Transverse colon (tissue), 4 donors: ENCODE measurements at regions not wholly inside any gene's neighbourhood (a gene's known extent, or its start where the extent isn't known, plus 50 kb on each side); places are given as distances from the start of the nearest gene placed in this dataset.

Experiments used
- DNase-seq: peaks from one replicate; pipeline ENCODE4 v3.0.0-alpha.2; 2019
- H3K27ac ChIP-seq, 4 donors: fragments of 200-600 bp; sonication (generic); 2 replicates each; pipeline ENCODE4 v1.5.1; 2016 to 2018; ENCODE audit warnings: inconsistent platforms in 4 of 4
- H3K27me3 ChIP-seq: fragments of 200-600 bp; sonication (generic); 2 replicates; pipeline ENCODE4 v1.5.1; 2017; ENCODE audit warnings: inconsistent platforms
- H3K36me3 ChIP-seq, 4 donors: fragments of 200-600 bp; sonication (generic); 2 replicates each; pipeline ENCODE4 v1.5.1; 2017 to 2019; ENCODE audit warnings: inconsistent platforms in 4 of 4
- H3K4me1 ChIP-seq, 4 donors: fragments of 200-600 bp; sonication (generic); 2 replicates each; pipeline ENCODE4 v1.5.1; 2017 to 2020; ENCODE audit warnings: inconsistent platforms in 4 of 4
- H3K4me3 ChIP-seq, 4 donors: fragments of 200-600 bp; sonication (generic); 1 replicate in 1 of 4; 2 replicates in 3 of 4; pipeline versions ENCODE4 v1.5.1 to v1.6.1; 2017 to 2019; ENCODE audit warnings: inconsistent platforms in 4 of 4
- H3K9me3 ChIP-seq, 2 donors: fragments of 200-600 bp; sonication (generic); 2 replicates each; pipeline ENCODE4 v1.5.1; 2017 to 2019; ENCODE audit warnings: inconsistent platforms in 2 of 2
- CTCF ChIP-seq, 5 experiments: fragments of 200-600 bp in 3 of 5; fragments of 450-650 bp in 2 of 5; sonication (generic) in 3 of 5; IDR thresholded peaks; 1 replicate in 2 of 5; 2 replicates in 3 of 5; pipeline ENCODE4 v1.5.1; 2016 to 2017; ENCODE audit warnings: antibody characterized with exemption in 5 of 5, inconsistent platforms in 3 of 5, mild to moderate bottlenecking in 2 of 5, moderate library complexity in 1 of 5
- EP300 ChIP-seq: sonication (generic); formaldehyde crosslinking; IDR thresholded peaks from one replicate; pipeline ENCODE4 v1.6.1; 2017; ENCODE audit warnings: antibody characterized with exemption, low read depth
- POLR2A ChIP-seq: fragments of 450-650 bp; IDR thresholded peaks from one replicate; pipeline ENCODE4 v1.6.1; 2016; ENCODE audit warnings: antibody characterized with exemption, mild to moderate bottlenecking, moderate library complexity
- POLR2AphosphoS5 ChIP-seq, 3 donors: sonication (generic); formaldehyde crosslinking; IDR thresholded peaks; one replicate each; pipeline ENCODE4 v1.6.1; 2016; ENCODE audit warnings: antibody characterized with exemption in 3 of 3
- WGBS, 2 donors: methylation state at CpG; one replicate each; pipeline ENCODE4 v1.1.5; 2018; ENCODE audit warnings: low coverage in 1 of 2; 5-methylcytosine and 5-hydroxymethylcytosine counted together
- in situ Hi-C, 4 donors: fragments of 200-750 bp; cut with MboI; loops; one replicate each; pipeline versions ENCODE4 v1.15.0 to v1.15.1; 2017; ENCODE audit warnings: low sequenced_read_pairs in 3 of 4, low pct_ligation_motif_present in 1 of 4, low pct_unique_long_range_greater_than_20kb in 1 of 4
- intact Hi-C: fragments of 100-400 bp; cut with DNase I; formaldehyde crosslinking; loops from one replicate; pipeline ENCODE4 v1.15.1; 2023; ENCODE audit warnings: low total_unique reads

- intact Hi-C loops, result no loop called here
- DNase-seq, result no peak
- Histone ChIP-seq H3K9me3 (no peaks in the 10 kb centered on the region), H3K27me3 (no peaks in the 10 kb centered on the region), H3K36me3 (no peaks in the 10 kb centered on the region), H3K27ac (no peak overlapping the region), H3K4me3 (no peak overlapping the region), H3K4me1 (no peaks in the 10 kb centered on the region)
- no peak for TF ChIP-seq EP300
- no peak for TF ChIP-seq POLR2AphosphoS5 (IDR thresholded peaks at IDR 0.05)
- no peak for TF ChIP-seq POLR2A
- TF ChIP-seq CTCF (IDR thresholded peaks at IDR 0.05), result peak in 4 of 5 experiments; percentile 42 to 50 (median 48)
- WGBS, 2 donors, result 38 to 46% methylated on average over 3 to 4 of the region's 4 CpGs
- in situ Hi-C loops, result loop anchor here (10.0 to 25.0 kb wide), 2 partner anchors 374 to 376 kb away; no protein-coding TSS in a partner anchor
Observed at GRCh38 chr1:198088360-198089071, 68.3 kb upstream of the NEK7 start.

- H3K27ac ChIP-seq, result no peak overlapping the region
- 63 to 74% methylated on average over 2 of the region's 2 CpGs for WGBS, 2 donors
- no peak overlapping the region for H3K4me3 ChIP-seq
- H3K9me3 ChIP-seq, result no peaks in the 10 kb centered on the region
- H3K27me3 ChIP-seq, result no peaks in the 10 kb centered on the region
- in situ Hi-C loops (loop anchor here in 1 of 4 donors (25.0 kb wide), 1 partner anchor 366 kb away; no protein-coding TSS in a partner anchor), intact Hi-C loops (no loop called here)
- DNase-seq, result no peak
- H3K36me3 ChIP-seq, result no peaks in the 10 kb centered on the region
- TF ChIP-seq POLR2A, result no peak
- no peak for TF ChIP-seq EP300
- no peak for TF ChIP-seq POLR2AphosphoS5 (IDR thresholded peaks at IDR 0.05)
- no peak for TF ChIP-seq CTCF (IDR thresholded peaks at IDR 0.05)
- H3K4me1 ChIP-seq, result no peaks in the 10 kb centered on the region
Observed at GRCh38 chr1:198096390-198096789, 60.4 kb upstream of the NEK7 start.

GRCh38 chr1:198099755-198100154 lies 57.0 kb upstream of the NEK7 start:
- H3K27ac ChIP-seq, result no peak overlapping the region
- no peaks in the 10 kb centered on the region for H3K36me3 ChIP-seq
- no peaks in the 10 kb centered on the region for H3K4me1 ChIP-seq
- intact Hi-C loops (no loop called here), in situ Hi-C loops (loop anchor here in 1 of 4 donors (25.0 kb wide), 1 partner anchor 363 kb away; no protein-coding TSS in a partner anchor)
- DNase-seq, result no peak
- no peak overlapping the region for H3K4me3 ChIP-seq
- no peaks in the 10 kb centered on the region for H3K27me3 ChIP-seq
- TF ChIP-seq POLR2A (no peak), CTCF (IDR thresholded peaks at IDR 0.05) (no peak), EP300 (no peak)
- no peaks in the 10 kb centered on the region for H3K9me3 ChIP-seq

GRCh38 chr1:198101716-198102453 lies 54.9 kb upstream of the NEK7 start:
- no peak for DNase-seq
- intact Hi-C loops (no loop called here), in situ Hi-C loops (no loop called here)
- Histone ChIP-seq H3K4me1 (no peaks in the 10 kb centered on the region), H3K9me3 (no peaks in the 10 kb centered on the region), H3K36me3 (no peaks in the 10 kb centered on the region), H3K4me3 (no peak overlapping the region), H3K27me3 (no peaks in the 10 kb centered on the region), H3K27ac (no peak overlapping the region)
- 56 to 71% methylated on average over 3 to 4 of the region's 4 CpGs for WGBS, 2 donors
- TF ChIP-seq EP300, result no peak
- no peak for TF ChIP-seq CTCF (IDR thresholded peaks at IDR 0.05)
- no peak for TF ChIP-seq POLR2A
- TF ChIP-seq POLR2AphosphoS5 (IDR thresholded peaks at IDR 0.05), result no peak
